Activated CD8-positive, alpha-beta memory T cell treated with anti-CD3 and anti-CD28 coated beads for 48 hours (primary cell): ENCODE measurements at regions not wholly inside any gene's neighbourhood (a gene's known extent, or its start where the extent isn't known, plus 50 kb on each side); places are given as distances from the start of the nearest gene placed in this dataset.

Source experiments
- DNase-seq, 3 experiments: peaks; one replicate each; pipeline ENCODE4 v3.0.0-alpha.2; 2020; ENCODE audit warnings: low read depth in 2 of 3, low spot score in 2 of 3

GRCh38 chr2:2851316-2851715 is 520.2 kb upstream of the MYT1L start:
- DNase-seq = no peak

GRCh38 chr2:2850859-2851258 is 519.8 kb upstream of the MYT1L start:
- DNase-seq = no peak

DNA sequence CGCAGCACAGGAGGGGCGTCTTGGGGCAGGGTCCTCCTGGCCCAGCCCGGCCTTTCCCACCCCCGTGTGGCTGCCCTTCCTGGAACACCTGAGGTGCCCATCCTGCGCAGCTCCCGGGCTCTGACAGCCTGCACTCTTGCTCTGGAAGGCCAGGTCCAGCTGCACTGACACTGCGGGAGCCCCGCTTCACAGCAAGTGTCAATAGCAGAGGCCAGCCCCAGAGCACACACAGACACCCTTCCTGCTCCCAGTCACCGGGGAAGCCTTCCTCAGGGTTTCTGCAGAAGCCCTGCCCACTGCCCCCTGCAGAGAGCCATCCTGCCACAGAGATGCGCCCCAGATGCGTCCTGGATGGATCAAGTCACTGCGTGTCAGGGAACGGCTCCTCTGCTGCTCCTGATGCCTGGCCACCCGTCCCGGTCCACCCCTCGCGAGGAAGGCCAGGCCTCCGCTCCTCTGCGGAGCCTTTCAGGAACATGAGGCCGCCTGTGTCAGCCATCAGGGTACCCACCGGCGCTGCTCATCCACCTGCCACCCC is 519.2 kb upstream of the MYT1L start:
- DNase-seq = no peak

GRCh38 chr2:2849464-2850217 is 518.6 kb upstream of the MYT1L start:
- DNase-seq = no peak

- no peak for DNase-seq
Observed at GRCh38 chr2:2848621-2849333, 517.7 kb upstream of the MYT1L start.

GRCh38 chr2:2848198-2848597 is 517.1 kb upstream of the MYT1L start:
- DNase-seq = no peak

DNA sequence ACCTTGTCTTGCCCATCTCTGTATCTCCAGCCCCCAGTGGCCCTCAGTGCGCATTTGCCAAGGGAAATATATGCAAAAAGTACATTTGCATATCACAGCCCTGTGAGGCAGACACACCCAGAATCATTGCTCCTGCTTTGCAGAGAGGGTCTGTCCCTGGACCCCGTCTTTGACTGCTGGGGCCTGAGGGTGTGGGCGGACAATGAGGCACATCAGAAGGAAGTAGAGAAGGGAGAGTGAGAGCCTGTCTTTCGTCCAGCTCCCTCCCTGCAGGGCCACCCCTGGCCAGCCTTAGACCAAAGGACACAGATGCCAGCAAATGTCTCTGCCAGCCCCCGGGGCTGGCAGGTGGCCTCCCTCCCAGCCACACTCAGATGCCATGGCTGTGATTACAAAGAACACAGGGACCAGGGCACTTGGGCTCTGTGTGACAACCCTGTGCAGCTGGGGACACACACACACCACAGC is 516.2 kb upstream of the MYT1L start:
- DNase-seq = no peak

- no peak for DNase-seq
Observed at GRCh38 chr2:2846332-2847208, 515.5 kb upstream of the MYT1L start.

DNA sequence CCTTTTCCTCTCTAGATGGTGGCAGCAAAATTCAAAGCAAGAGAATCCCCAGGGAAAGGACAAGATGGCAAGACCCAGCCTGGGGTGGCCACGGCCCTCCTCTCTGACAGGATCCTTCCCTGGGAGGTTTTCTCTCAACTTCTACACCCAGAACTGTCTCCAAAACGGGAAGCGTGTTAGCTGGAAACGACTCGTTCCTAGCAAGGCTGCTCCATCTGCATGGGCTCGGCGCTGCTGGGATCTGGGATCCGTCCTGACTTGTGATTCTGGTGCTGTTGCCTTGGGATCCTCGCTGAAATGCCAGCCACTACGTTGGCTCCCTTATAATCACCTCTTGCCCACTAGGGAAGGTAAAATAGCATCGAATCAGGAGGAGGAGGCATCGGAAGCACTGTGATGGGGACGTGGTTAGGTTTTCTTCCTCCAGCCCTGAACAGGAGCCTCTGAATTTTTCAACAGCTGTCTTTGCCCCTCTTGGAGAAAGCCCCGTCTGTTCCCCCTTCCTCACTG is 514.8 kb upstream of the MYT1L start:
- no peak for DNase-seq

GRCh38 chr2:2845267-2845666 is 514.2 kb upstream of the MYT1L start:
- DNase-seq = no peak

GRCh38 chr2:2843969-2844548 is 513.0 kb upstream of the MYT1L start:
- DNase-seq = no peak

- DNase-seq = no peak
Observed at GRCh38 chr2:2842466-2842865, 511.4 kb upstream of the MYT1L start.

DNA sequence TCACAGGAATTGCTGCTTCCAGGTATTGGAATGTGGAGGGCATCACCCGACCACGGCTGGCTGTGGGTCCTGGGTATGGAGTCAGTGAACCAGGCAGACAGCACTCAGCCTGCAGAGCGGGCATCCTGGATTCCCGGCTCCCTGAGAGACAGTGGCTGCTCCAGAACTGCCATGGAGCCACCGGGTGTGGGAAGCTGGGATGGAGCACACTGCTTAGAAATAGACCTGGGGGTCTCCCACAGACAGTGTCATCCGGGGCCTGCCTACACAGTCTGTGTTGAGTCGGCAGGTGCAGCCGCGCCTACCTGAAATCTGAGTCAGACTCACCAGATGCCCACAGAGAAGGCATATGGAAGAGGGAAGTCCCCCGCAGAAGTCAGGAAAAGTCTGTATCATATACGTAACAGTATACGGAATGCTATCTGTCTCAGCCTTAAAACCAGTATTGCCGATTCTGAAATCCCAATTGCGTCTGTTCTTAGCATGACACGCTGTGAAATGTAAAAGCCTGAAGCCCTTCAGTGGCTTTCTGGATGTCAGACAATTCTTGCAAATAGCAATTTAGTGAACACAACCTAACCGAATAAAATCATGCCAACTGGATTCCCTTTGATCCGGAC is 509.7 kb upstream of the MYT1L start:
- no peak for DNase-seq

DNA sequence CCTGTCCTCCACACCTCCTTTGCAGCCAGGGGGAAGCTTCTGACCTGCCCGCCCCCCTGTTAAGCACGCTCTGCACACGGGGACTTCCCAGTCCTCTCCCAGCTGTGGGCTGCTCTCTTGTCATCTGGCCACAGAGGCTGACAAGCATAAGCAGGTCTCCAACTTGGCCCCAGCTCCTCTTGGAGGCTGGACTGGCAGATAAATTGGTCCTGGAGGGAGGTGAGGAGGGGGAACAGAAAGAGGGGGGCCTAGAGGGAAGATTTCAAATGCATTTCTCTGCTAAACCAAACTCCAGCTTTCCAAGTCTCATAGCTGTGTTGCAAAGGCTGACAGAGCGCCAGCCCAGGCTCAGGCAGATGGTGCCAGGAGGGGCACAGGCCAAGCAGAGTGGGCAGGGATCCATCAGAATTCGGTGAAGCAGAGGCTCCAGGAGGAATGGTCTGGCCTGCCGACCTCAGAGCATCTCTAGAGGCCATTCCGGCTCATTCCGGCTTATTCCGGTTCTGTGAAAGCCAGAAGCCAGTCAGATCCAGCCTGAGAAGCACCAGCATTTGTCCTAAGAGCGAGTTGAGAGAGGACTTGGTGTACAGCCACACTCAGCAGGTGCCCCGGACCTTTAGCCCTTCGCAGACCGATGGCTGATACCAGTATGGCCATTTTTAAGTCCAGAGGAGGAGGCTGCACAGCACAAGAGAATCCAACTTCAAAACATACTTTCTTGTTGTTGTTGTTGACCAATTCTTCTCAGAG is 508.9 kb upstream of the MYT1L start:
- DNase-seq = no peak

GRCh38 chr2:2839393-2839781 is 508.3 kb upstream of the MYT1L start:
- DNase-seq = no peak

DNA sequence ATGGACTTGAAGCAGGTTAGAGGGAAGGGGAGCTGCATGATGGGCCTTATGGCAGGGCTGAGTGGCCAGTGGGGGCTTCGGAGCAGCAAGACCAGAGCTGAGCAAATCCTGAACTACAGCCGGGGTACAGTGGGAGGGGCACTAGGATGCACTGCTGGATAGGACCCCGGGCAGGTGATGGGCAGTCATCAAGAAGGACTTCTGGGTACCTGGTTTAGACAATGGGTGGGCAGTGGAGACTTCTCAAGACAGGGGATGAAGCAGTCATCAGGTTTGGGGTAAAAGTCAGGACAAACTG is 507.4 kb upstream of the MYT1L start:
- DNase-seq = no peak

DNA sequence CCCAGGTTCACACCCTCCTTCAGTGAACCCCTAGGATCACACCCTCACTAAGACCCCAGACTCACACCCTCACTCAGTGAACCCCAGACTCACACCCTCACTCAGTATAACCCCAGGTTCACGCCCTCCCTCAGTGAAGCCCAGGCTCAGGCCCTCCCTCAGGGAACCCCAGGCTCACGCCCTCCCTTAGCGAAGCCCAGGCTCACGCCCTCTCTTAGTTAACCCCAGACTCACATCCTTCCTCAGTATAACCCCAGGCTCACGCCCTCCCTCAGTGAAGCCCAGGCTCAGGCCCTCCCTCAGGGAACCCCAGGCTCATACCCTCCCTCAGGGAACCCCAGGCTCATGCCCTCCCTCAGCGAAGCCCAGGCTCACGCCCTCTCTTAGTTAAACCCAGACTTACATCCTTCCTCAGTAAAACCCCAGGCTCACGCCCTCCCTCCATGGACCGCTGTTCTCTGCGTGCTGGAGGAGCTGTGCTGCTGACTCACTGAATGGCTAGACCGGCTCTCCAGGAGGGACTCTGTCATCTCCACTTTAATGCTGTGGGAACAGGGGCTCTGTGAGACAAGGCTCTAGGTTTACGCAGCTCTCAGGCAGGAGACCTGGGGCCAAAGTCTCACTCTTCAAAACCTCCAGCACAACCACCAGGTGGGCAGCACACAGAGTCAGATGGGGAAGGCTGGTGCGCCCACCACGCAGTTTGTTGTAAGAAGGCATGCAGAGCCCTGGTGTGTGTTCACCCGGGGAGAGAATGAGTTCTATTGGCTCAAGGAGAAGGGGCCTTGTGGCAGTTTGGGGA is 506.9 kb upstream of the MYT1L start:
- DNase-seq = no peak

- no peak for DNase-seq
Observed at GRCh38 chr2:2836343-2837070, 505.4 kb upstream of the MYT1L start.
